ENCODE measurements at regions not wholly inside any gene's neighbourhood (a gene's known extent, or its start where the extent isn't known, plus 50 kb on each side); places are given as distances from the start of the nearest gene placed in this dataset.

DNA sequence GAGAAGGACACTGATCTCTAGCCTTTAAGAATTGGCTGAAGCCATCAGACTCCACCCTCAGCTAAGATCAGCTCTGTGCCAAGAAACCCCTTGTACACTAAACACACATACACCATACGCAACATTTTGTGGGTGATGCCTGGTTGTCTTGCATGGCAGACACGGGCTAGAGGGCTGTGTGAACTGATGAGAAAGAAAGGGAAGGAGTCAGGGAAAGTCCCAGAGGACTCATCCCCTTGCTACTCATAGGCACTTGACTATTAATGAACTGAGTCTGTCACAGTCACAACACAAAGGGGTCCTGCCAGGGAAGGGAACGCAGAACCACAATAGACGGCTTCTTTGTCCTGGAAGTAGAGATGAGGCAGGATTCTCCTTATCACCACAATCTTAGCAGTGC, 80.8 kb downstream of the EMP1 start:
- no peak for TF ChIP-seq CTCF (conservative IDR thresholded peaks at IDR 0.05; ENCODE audit: low read length)
- TF ChIP-seq EZH2phosphoT487 (IDR thresholded peaks at IDR 0.05; ENCODE audit: borderline replicate concordance, low read depth, low read length), result no peak
